ENCODE measurements at regions not wholly inside any gene's neighbourhood (a gene's known extent, or its start where the extent isn't known, plus 50 kb on each side); places are given as distances from the start of the nearest gene placed in this dataset.
"Not testable (repeated sequence)": the region's sequence is repeated elsewhere in the genome, so short reads cannot be mapped to it uniquely, and the experiment has no call there.

- DNase-seq (ENCODE audit: low read depth in 2 of 2), result no peak
Observed at GRCh38 chr13:76829572-76830327, 56.5 kb downstream of the KCTD12 start.

GRCh38 chr13:76828316-76828741, 57.9 kb downstream of the KCTD12 start:
- no peak for DNase-seq (ENCODE audit: low read depth in 2 of 2)

GRCh38 chr13:76826527-76826926, 59.7 kb downstream of the KCTD12 start:
- DNase-seq (ENCODE audit: low read depth in 2 of 2), result no peak

- no peak for DNase-seq (ENCODE audit: low read depth in 2 of 2)
Observed at GRCh38 chr13:76825430-76825829, 60.8 kb downstream of the KCTD12 start.

GRCh38 chr13:76823969-76824368, 62.2 kb downstream of the KCTD12 start:
- no peak for DNase-seq (ENCODE audit: low read depth in 2 of 2)

- no peak for DNase-seq (ENCODE audit: low read depth in 2 of 2)
Observed at GRCh38 chr13:76822698-76823267, 63.4 kb downstream of the KCTD12 start.

- DNase-seq (ENCODE audit: low read depth in 2 of 2), result not testable (repeated sequence)
Observed at GRCh38 chr13:76821222-76821621, 65.0 kb downstream of the KCTD12 start.

GRCh38 chr13:76820759-76821158, 65.4 kb downstream of the KCTD12 start:
- DNase-seq (ENCODE audit: low read depth in 2 of 2), result no peak

GRCh38 chr13:76816394-76816793, 69.8 kb downstream of the KCTD12 start:
- no peak for DNase-seq (ENCODE audit: low read depth in 2 of 2)

GRCh38 chr13:76815344-76815743, 70.9 kb downstream of the KCTD12 start:
- DNase-seq (ENCODE audit: low read depth in 2 of 2), result no peak

- DNase-seq (ENCODE audit: low read depth in 2 of 2), result no peak
Observed at GRCh38 chr13:76813891-76814290, 72.3 kb downstream of the KCTD12 start.

- no peak for DNase-seq (ENCODE audit: low read depth in 2 of 2)
Observed at GRCh38 chr13:76813000-76813691, 73.1 kb downstream of the KCTD12 start.

GRCh38 chr13:76812206-76812897, 73.9 kb downstream of the KCTD12 start:
- DNase-seq (ENCODE audit: low read depth in 2 of 2), result no peak

- DNase-seq (ENCODE audit: low read depth in 2 of 2), result no peak
Observed at GRCh38 chr13:76809389-76809788, 76.8 kb downstream of the KCTD12 start.

GRCh38 chr13:76808927-76809326, 77.3 kb downstream of the KCTD12 start:
- no peak for DNase-seq (ENCODE audit: low read depth in 2 of 2)

GRCh38 chr13:76804801-76805200, 81.4 kb downstream of the KCTD12 start:
- no peak for DNase-seq (ENCODE audit: low read depth in 2 of 2)

- no peak for DNase-seq (ENCODE audit: low read depth in 2 of 2)
Observed at GRCh38 chr13:76803831-76804230, 82.4 kb downstream of the KCTD12 start.

GRCh38 chr13:76800943-76801342, 85.3 kb downstream of the KCTD12 start:
- no peak for DNase-seq (ENCODE audit: low read depth in 2 of 2)

- no peak for DNase-seq (ENCODE audit: low read depth in 2 of 2)
Observed at GRCh38 chr13:76799696-76800095, 86.5 kb downstream of the KCTD12 start.

GRCh38 chr13:76798037-76798436, 88.2 kb downstream of the KCTD12 start:
- no peak for DNase-seq (ENCODE audit: low read depth in 2 of 2)

- DNase-seq (ENCODE audit: low read depth in 2 of 2), result no peak
Observed at GRCh38 chr13:76797361-76797760, 88.8 kb downstream of the KCTD12 start.

- no peak for DNase-seq (ENCODE audit: low read depth in 2 of 2)
Observed at GRCh38 chr13:76796851-76797250, 89.4 kb downstream of the KCTD12 start.
